A549 (cell line): ENCODE measurements at regions not wholly inside any gene's neighbourhood (a gene's known extent, or its start where the extent isn't known, plus 50 kb on each side); places are given as distances from the start of the nearest gene placed in this dataset.

Source experiments
- CEBPB ChIP-seq, 2 experiments: fragments of >200 bp in 1 of 2; sonication (Bioruptor Twin) in 1 of 2; formaldehyde crosslinking in 1 of 2; IDR thresholded peaks; 2 replicates each; pipeline ENCODE4 v1.6.1; 2012 to 2016
- CHD2 ChIP-seq: fragments of 150-350 bp; IDR thresholded peaks from 2 replicates; pipeline ENCODE4 v1.6.1; 2014; ENCODE audit warnings: low read length; ENCODE audit not compliant: partially characterized antibody
- CHD4 ChIP-seq: fragments of 200-600 bp; sonication (generic); IDR thresholded peaks from 2 replicates; pipeline ENCODE4 v1.6.1; 2016; ENCODE audit warnings: antibody characterized with exemption, mild to moderate bottlenecking, borderline replicate concordance
- CTCF ChIP-seq: fragments of >200 bp; sonication (Bioruptor Twin); formaldehyde crosslinking; IDR thresholded peaks from 3 replicates; pipeline ENCODE4 v1.5.1; 2016
- FOSL2 ChIP-seq, 2 experiments: fragments of 450-650 bp in 1 of 2; fragments of >200 bp in 1 of 2; sonication (Bioruptor Twin) in 1 of 2; formaldehyde crosslinking; IDR thresholded peaks; 2 replicates each; pipeline versions ENCODE4 v1.5.0 to v1.6.1; 2016 to 2020; ENCODE audit warnings: mild to moderate bottlenecking in 1 of 2, moderate library complexity in 1 of 2
- MAFK ChIP-seq: fragments of 450-650 bp; IDR thresholded peaks from 2 replicates; pipeline ENCODE4 v1.6.1; 2014; ENCODE audit not compliant: partially characterized antibody
- MAX ChIP-seq: IDR thresholded peaks from 2 replicates; pipeline ENCODE4 v1.6.1; 2012
- NR3C1 ChIP-seq: fragments of >200 bp; sonication (Bioruptor Twin); formaldehyde crosslinking; IDR thresholded peaks from 3 replicates; pipeline ENCODE4 v1.6.1; 2017
- POLR2A ChIP-seq: IDR thresholded peaks from 2 replicates; pipeline ENCODE4 v1.6.1; 2012; ENCODE audit warnings: mild to moderate bottlenecking, low read length
- RAD21 ChIP-seq, 2 experiments: fragments of >200 bp in 1 of 2; sonication (Bioruptor Twin) in 1 of 2; formaldehyde crosslinking in 1 of 2; IDR thresholded peaks in 1 of 2; conservative IDR thresholded peaks in 1 of 2; 2 replicates in 1 of 2; 3 replicates in 1 of 2; pipeline ENCODE4 v1.6.1; 2012 to 2018; ENCODE audit warnings: inconsistent platforms in 1 of 2
- RFX5 ChIP-seq: fragments of 450-650 bp; IDR thresholded peaks from 2 replicates; pipeline ENCODE4 v1.7.1; 2014; ENCODE audit warnings: antibody characterized with exemption, mild to moderate bottlenecking, moderate library complexity
- ZFP36 ChIP-seq: fragments of 450-650 bp; IDR thresholded peaks from 2 replicates; pipeline ENCODE4 v1.6.1; 2014; ENCODE audit warnings: borderline replicate concordance; ENCODE audit not compliant: partially characterized antibody

GRCh38 chr7:116384936-116385635 is 114.5 kb upstream of the CAV2 start:
- TF ChIP-seq POLR2A (no peak), RFX5 (no peak), FOSL2 (IDR thresholded peaks at IDR 0.05) (no peak), FOSL2 (CRISPR knock-in tag; IDR thresholded peaks at IDR 0.05) (no peak), CTCF (no peak), MAFK (no peak), CEBPB (IDR thresholded peaks at IDR 0.05) (0 out of 4 replicates have a peak, but pooled peaks of 1 of the 2 experiments have one; percentile 1), RAD21 (conservative IDR thresholded peaks at IDR 0.05 in 1 of 2, IDR thresholded peaks at IDR 0.05 in 1 of 2) (no peak), NR3C1 (no peak), CHD4 (no peak), MAX (no peak), ZFP36 (no peak), CHD2 (no peak)
